ENCODE measurements at regions not wholly inside any gene's neighbourhood (a gene's known extent, or its start where the extent isn't known, plus 50 kb on each side); places are given as distances from the start of the nearest gene placed in this dataset.

- TF ChIP-seq YY1 (IDR thresholded peaks at IDR 0.05): no peak
- TF ChIP-seq JUND (IDR thresholded peaks at IDR 0.05): no peak
- no peak for TF ChIP-seq TAF1 (conservative IDR thresholded peaks at IDR 0.05)
- no peak for TF ChIP-seq ZBTB33 (IDR thresholded peaks at IDR 0.05)
- no peak for TF ChIP-seq HNF4G (IDR thresholded peaks at IDR 0.05)
These were observed 159.8 kb upstream of the LMCD1 start (continued) for GRCh38 chr3:8341821-8342247.

- DNase-seq (ENCODE audit: low spot score): no peak
- no peak for TF ChIP-seq FOXA2 (IDR thresholded peaks at IDR 0.05)
- TF ChIP-seq REST (IDR thresholded peaks at IDR 0.05): no peak
- no peak for TF ChIP-seq GABPA (IDR thresholded peaks at IDR 0.05 in 1 of 2, conservative IDR thresholded peaks at IDR 0.05 in 1 of 2)
- TF ChIP-seq HNF4G (IDR thresholded peaks at IDR 0.05): no peak
- no peak for TF ChIP-seq ZBTB33 (IDR thresholded peaks at IDR 0.05)
- no peak for TF ChIP-seq ATF3 (IDR thresholded peaks at IDR 0.05)
- 78% methylated on average over 1 of the region's 1 CpG for WGBS
- Histone ChIP-seq H3K9ac (ENCODE audit: low read depth in 1 of 2, low read length in 2 of 2) (no peak overlapping the region), H3K4me1 (ENCODE audit: control insufficient read depth in 4 of 4, insufficient read depth in 4 of 4, low read length in 3 of 4) (no peaks in the 10 kb centered on the region), H3K9me3 (ENCODE audit: control insufficient read depth in 4 of 4, low read length in 3 of 4) (peaks cover 0 to 10% (median 0%) of the 10 kb centered on the region in 4 donors), H3K27me3 (ENCODE audit: control insufficient read depth in 4 of 4, insufficient read depth in 4 of 4, low read length in 3 of 4) (no peaks in the 10 kb centered on the region), H3K4me3 (ENCODE audit: low read depth in 1 of 3, low read length in 3 of 3) (no peak overlapping the region), H3K27ac (ENCODE audit: low read depth in 1 of 2, low read length in 2 of 2) (no peak overlapping the region), H3K36me3 (ENCODE audit: control insufficient read depth in 4 of 4, insufficient read depth in 3 of 4, low read depth in 1 of 4, low read length in 3 of 4) (no peaks in the 10 kb centered on the region)
These were observed 158.6 kb upstream of the LMCD1 start for GRCh38 chr3:8343058-8343457.

- no peak for DNase-seq (ENCODE audit: low spot score)
- Histone ChIP-seq H3K9me3 (ENCODE audit: control insufficient read depth in 4 of 4, low read length in 3 of 4) (peaks cover 0 to 10% (median 0%) of the 10 kb centered on the region in 4 donors), H3K9ac (ENCODE audit: low read depth in 1 of 2, low read length in 2 of 2) (no peak overlapping the region), H3K27ac (ENCODE audit: low read depth in 1 of 2, low read length in 2 of 2) (no peak overlapping the region), H3K27me3 (ENCODE audit: control insufficient read depth in 4 of 4, insufficient read depth in 4 of 4, low read length in 3 of 4) (no peaks in the 10 kb centered on the region), H3K4me3 (ENCODE audit: low read depth in 1 of 3, low read length in 3 of 3) (no peak overlapping the region), H3K36me3 (ENCODE audit: control insufficient read depth in 4 of 4, insufficient read depth in 3 of 4, low read depth in 1 of 4, low read length in 3 of 4) (no peaks in the 10 kb centered on the region), H3K4me1 (ENCODE audit: control insufficient read depth in 4 of 4, insufficient read depth in 4 of 4, low read length in 3 of 4) (no peaks in the 10 kb centered on the region)
- TF ChIP-seq TAF1 (conservative IDR thresholded peaks at IDR 0.05) (no peak), NR2F2 (IDR thresholded peaks at IDR 0.05) (no peak), RAD21 (IDR thresholded peaks at IDR 0.05) (no peak), ZBTB33 (IDR thresholded peaks at IDR 0.05) (no peak), ATF3 (IDR thresholded peaks at IDR 0.05) (no peak), YY1 (IDR thresholded peaks at IDR 0.05) (no peak), SP1 (IDR thresholded peaks at IDR 0.05) (no peak), GABPA (IDR thresholded peaks at IDR 0.05 in 1 of 2, conservative IDR thresholded peaks at IDR 0.05 in 1 of 2) (no peak), EGR1 (IDR thresholded peaks at IDR 0.05; ENCODE audit: low read depth in 2 of 2) (no peak), FOXA2 (IDR thresholded peaks at IDR 0.05) (no peak), JUND (IDR thresholded peaks at IDR 0.05) (no peak)
These were observed 156.2 kb upstream of the LMCD1 start for GRCh38 chr3:8345398-8345797.
